SW480 (cell line): ENCODE measurements at regions not wholly inside any gene's neighbourhood (a gene's known extent, or its start where the extent isn't known, plus 50 kb on each side); places are given as distances from the start of the nearest gene placed in this dataset.

Experiments
- DNase-seq: peaks from one replicate; pipeline ENCODE4 v3.0.0-alpha.2; 2016; ENCODE audit warnings: low spot score

DNA sequence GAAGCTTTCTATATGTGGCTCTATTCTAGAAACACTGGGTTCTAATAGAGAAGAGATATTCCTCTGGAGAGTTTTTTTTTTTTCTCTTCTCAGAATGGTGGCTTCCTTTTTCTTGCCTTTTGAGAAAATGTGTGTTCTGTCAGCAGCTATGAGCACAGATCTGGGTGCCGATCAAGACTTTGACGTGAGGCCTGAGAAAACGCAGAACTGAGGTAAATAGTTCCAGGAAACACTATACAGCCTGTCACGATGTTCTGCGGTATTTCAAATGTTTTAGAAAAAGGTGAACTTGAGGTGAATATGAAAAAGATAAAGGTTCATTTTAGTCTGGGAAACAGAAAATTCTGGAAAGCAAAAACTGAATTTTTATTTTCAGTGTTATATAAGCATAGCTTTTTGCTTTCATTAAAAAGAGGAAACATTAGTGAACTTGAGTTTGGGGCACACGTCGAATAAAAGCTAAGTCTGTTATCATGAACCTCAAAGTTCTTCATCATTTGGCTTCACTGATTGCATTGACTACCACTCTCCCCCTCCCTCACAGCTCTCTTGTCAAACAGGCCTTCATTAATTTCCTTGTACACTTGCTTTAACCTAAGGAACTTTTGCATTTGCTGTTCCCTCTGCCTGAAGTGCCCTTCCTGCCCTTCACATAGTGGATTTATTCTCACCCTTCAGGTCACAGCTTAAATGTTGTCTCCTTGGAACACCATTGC, 265.1 kb downstream of the NFKBIZ start:
- no peak for DNase-seq

DNA sequence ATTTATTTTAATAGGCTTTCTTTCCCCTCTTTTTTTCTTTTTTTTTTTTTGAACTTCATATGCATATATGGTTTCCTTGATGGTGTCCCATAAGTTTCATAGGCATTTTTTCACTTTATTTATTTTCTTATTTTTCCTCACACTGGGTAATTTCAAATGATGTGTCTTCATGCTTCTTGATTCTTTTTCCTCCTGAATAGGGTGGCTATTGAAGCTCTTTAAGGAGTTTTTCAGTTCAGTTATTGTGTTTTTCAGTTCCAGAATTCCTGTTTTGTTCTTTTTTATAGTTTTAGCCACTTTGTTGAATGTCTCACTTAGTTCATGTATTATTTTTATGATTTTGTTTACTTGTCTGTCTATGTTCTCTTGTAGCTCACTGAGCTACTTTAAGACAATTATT, 273.2 kb downstream of the NFKBIZ start:
- no peak for DNase-seq

DNA sequence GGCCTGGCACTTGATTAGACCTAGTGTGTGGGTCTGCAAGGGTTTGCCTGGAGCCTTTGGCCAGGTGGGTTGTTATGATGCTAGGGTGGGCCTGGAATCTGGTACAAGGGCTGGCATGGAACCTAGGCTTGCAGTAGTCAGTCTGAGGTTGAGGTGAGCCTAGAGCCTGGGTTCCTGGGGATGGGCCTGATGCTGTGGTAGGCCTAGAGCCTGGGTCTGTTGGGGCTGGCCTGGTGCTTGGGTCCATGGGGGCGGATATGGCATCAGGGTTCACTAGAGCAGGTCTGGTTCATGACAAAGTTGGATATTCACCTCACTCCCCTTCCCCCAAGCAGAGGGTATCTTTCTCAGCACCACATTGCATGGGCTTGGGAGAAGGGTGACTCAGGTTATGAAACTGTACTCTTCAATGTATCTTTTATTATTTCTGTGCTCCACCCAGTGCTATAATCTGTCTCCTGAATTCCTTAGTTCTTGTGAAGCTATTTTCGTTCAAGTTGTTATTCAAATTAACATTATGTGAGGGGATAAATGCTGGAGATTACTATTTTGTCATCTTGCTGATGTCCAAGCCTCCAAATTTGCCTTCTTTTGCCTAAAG, 274.4 kb downstream of the NFKBIZ start:
- no peak for DNase-seq

DNA sequence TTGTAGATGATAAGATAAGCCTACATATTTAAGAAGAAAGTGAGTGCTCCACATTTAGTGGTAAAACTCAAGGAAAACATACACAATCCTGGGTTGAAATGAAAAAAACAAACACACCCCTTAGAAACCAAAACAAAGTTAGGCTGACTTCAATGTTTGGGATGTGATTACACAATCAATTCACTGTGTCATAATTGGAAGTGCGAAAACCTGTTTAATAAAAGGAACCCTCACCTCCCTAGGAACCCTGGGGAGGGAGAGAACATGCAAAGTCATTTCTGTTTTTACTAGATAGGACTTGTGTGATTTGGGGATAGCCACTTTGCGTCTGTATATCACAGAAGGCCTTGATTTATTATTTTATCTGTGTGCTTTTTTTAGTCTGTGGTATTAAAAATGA, 275.0 kb downstream of the NFKBIZ start:
- no peak for DNase-seq

DNA sequence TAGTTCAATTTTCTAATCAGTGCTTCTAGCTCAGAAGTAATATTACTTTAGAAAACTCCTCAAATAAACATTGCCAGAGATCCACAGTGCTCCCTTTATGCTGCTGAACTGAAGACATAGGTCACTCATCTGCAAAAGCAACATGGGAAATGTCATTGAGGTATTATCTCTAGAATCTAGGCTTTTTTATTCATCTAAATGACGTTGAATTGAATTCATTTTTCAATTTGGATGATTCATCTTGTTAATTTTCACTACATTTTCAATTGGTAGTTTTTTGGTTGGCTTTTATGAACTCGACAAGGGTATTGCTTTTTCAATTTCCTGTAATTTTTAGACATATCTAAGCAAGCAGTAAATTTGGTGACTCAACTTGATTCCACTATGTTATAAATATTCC, 275.4 kb downstream of the NFKBIZ start:
- no peak for DNase-seq

DNA sequence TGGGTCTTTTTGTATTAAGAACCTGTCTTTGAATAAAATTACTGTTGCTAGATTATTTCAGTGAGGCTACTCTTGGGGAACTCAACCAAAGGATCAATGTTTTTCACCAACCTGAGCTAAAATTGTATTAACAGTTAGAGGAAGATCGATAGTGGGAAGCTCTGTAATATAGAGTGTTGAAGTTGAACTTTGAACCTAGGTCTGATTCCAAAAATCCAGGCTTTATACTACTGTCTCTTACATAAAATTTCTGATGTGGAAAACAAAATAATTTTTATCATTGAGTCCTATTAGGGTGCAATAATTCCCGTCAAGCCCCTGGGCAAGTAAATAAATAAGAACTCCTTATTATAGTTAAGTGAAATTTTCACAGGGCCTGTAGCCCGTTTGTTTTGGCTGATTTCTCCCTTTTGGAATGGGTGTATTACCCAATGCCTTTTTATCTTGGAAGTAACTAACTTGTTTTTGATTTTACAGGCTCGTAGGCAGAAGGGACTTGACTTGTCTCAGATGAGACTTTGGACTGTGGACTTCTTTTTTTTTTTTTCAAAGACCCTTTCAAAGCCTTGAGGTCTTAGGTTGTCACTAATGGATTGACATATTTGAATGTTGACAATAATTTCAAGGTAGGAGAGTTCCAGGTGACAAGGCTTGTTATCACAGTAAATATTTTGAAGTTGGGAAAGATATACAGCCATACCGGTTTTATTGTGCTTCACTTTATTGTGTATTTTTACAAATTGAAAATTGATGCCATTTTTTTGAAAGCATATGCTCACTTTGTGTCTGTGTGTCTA, 276.1 kb downstream of the NFKBIZ start:
- DNase-seq, result no peak

DNA sequence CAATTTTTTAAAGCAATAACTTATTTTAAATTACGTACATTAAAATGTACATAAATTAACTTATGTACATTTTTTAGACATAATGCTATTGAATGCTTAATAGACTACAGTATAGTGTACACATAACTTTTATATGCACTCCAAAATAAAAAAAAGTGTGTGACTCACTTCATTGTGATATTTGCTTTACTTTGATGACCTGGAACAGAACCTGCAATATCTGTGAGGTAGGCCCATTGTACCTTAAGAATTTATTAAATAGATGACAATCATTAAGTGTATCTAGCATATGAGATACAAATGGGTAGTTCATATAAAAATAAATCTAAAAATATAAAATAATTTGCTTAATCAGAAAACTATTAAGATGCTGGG, 276.7 kb downstream of the NFKBIZ start:
- DNase-seq, result no peak

DNA sequence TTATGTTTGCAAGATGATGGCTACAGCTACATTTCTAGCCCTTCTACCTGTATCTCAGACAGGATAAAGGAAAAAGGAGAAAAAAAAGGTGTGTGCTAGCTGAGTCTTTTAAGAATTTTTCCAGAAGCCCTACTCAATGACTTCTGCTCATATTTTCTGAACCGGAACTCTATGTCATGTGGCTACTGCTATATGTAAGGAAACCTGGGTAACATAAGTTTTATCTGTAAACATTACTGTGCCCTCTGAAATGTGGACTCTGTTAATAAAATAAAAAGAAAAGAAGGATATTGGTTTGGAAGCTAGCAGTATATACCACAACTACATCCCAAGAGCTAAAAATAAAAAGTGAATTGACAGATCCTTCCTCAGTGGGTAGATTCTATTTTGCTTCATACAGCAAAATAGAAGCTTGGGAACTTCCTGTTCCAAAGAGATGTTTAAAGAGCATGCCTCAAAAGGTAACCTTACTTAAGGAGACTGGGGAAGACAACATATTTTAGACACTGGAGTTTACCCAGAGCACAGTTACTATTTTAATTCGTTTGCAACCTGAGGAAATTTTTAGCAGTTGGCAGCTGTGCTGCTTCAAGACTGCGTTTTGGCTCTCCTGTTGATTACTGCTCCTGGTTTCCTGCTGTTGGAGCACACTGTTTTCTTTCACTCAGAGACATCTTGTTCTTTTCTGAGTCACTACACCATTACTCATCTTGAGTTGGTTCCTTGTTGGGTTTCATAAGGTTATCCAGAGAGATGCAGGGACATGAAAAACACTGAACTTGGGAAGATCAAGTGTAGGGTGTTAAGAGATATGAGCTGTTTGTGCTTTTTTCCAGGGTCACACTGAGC, 280.7 kb downstream of the NFKBIZ start:
- no peak for DNase-seq

DNA sequence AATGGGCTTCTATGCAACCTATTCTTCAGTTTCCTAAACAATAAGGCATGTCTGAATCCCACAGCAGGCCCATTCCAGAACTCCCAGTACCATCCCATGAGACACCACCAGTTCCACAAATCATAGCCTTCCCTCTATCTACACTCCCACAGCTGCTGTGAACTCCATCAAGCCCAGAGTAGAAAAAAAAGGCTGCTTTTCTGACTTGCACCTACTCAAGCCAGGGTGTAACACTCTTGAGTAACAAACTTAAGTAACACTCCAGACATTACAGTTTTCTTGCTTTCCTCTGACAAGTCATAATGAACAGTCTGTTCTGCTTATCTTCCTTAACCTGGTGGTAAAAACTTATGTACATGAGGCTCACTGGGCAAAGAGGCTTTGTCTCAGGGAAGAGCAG, 283.1 kb downstream of the NFKBIZ start:
- no peak for DNase-seq

DNA sequence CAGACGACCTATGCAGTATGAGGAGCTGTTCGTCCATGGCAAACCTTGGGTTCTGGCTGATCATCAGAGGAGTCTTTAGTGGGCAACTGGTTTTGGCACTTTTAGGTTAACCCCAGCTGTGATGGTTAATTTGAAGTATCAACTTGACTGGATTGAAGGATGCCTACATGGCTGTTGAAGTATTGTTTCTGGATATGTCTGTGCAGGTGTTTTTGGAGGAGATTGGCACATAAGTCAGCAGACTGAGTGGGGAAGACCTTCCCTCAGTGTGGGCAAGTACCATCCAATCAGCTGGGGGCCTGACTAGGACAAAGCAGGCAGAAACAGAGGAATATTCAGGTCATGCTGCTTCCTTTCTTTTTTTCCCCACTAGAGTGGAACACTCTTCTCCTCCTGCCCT, 284.1 kb downstream of the NFKBIZ start:
- DNase-seq, result no peak

DNA sequence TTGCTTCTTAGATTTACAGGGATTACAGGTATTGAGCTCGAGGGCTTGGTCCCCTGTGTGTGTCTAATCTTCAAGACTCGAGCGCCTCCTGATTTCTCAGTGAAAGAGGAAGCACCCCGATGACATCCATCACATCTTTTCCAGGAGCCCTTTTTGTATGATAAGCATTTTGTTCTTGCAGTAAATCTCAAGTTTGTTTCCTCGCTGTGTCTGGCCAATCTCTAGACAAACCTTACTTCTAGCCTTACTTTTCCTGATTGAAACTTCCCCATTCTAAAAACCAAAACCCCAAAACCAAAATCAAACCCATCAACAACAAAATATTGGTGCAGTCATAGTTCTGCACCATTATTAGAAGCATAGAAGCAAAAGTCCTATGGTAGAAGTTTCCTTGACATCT, 286.0 kb downstream of the NFKBIZ start:
- DNase-seq, result no peak

DNA sequence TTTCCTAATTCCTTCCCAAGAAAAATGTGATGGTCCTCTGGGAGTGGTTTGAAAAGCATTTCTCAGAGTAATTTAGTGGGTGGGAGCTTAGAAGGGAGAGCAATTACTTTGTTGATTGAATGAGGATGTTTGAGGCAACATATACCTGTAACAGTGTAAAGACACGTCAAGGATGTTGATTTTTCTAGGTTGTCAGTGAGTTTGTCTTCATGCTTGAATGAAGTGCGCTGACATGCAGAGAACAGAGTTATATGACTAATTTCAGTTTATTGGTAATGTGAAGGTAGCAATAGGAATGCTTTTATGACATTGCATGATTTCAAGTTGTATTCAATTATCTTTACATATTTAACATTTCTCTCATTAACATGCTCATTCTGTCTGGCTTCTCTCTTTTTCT, 286.9 kb downstream of the NFKBIZ start:
- DNase-seq, result no peak

DNA sequence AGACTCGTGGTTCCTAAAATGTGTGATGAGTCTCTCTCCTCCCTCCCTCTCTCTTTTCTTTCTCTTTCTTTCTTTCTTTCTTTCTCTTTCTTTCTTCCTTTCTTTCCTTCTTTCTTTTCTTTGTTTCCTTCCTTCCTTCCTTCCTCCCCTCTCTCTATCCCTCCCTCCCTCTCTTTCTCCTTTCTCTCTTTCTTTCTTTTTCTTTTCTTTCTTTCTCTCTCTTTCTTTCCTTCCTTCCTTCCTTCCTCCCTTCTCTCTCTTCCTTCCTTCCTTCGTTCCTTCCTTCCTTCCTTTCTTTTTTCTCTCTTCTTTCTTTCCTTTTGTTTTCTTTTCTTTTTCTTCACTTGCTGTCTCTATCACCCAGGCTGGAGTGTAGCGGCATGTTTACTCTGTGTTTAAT, 290.8 kb downstream of the NFKBIZ start:
- no peak for DNase-seq

DNA sequence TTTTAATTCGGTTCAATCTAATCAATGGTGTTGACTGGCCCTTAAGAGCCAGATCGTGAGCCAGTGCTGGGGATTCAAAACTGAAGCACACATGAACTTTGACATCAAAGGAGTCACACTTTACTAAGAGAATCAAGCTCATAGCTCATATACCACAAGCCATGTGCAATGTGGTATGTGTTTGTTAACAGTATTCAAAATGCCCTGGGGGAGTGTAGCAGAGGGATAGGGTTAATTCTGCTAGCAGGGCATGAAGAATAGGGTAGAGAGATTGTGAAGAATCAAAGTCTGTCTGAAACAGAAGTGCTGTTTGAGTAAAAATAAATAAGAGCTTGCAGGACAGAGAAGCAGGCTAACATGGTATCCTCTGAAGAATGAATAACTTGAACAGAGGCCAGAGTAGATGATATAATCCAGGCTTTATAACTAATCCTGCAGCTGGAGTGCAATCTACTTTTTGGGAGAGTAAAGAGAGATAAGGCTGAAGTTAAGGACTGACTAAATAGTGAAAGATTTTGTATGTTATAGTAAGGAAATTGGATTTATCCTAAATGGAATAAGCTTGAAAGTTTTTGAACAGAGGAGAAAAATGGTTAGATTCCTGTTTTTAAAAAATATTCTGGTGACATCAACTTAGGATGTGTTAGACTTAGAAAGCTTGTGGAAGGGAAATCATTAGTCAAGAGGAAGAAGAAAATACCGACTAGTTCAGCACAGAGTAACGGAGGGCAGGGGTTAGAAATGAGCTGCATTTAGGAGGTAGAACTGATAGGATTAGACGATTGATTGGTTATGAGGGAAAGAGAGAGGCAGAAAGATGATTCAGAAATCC, 292.0 kb downstream of the NFKBIZ start:
- no peak for DNase-seq

DNA sequence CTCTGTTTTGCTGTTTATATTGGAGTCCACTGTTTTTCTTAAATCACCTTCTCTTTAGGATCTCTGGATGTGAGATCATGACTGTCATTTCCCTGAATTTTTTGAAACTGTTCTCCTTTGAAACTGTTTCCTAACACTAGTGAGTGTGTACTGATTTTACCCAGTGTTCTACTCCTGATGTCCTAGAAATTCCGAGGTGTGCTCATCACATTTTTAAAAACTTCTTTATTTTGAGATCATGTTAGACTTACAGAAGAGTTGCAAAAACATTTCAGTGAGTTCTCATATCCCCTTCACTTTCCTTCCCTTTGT, 292.6 kb downstream of the NFKBIZ start:
- DNase-seq, result no peak

DNA sequence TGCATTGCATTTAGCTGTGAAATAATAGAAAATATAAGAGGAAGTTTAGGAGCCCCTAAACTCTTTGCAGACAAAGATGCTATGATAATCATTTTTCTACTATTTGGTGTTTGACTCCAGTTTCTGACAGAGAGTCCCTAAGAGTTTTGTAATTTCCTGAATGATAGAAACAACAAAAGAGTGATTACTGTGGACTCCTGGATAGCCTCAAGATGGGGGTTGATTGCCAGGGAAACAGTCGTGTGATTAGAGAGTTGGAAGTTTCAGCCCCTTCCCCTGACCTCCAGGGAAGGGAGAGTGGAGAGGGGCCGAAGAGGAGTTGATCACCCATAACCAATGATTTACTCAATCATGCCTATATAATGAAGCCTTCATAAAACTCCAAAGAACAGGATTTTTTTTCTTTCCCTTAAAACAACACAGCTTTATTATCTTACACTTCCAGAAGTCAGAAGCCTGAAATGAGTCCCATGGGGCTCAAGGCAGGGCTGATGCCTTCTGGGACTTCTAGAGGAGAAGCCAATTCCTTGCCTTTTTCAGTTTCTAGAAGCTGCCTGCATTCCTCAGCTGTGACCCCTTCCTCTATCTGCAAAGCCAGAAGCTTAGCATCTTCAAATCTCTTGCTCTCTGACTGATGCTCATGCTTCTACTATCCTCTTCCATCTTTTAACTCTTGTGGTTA, 292.3 kb upstream of the ZPLD1 start:
- DNase-seq, result no peak

DNA sequence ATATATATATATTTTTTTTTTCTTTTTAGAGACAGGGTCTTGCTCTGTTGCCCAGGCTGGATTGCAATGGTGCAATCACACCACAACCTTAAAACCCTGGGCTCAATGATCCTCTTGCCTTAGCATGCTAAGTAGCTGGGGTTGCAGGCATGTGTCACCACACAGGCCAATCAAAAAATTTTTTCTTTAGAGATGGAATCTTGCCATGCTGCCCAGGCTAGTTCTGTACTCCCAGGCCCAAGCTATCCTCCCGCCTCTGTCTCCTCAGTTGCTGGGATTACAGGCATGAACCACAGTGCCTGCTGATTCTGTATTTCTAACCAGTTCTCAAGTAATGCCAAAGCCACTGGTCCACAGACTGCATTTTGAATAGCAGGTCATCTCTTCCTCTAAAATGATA, 291.3 kb upstream of the ZPLD1 start:
- no peak for DNase-seq

DNA sequence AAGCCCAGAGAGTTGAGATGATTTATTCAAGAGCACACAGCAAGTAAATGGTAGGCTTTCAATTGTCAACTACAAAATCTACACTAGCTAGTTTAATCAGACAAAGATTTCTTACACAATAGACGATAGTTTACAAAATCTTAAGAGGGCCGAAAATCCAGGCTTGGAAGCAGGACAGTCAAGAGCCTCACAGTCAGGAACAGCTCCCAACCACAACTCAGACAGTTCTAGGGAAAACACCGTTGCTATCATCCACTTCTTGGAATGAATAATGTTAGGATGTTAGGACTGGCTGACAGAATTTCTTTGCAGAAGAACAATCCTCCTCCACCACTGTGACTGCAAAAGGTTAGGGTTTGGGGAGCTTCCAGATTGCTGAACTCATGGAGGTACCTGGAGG, 290.8 kb upstream of the ZPLD1 start:
- DNase-seq, result no peak

DNA sequence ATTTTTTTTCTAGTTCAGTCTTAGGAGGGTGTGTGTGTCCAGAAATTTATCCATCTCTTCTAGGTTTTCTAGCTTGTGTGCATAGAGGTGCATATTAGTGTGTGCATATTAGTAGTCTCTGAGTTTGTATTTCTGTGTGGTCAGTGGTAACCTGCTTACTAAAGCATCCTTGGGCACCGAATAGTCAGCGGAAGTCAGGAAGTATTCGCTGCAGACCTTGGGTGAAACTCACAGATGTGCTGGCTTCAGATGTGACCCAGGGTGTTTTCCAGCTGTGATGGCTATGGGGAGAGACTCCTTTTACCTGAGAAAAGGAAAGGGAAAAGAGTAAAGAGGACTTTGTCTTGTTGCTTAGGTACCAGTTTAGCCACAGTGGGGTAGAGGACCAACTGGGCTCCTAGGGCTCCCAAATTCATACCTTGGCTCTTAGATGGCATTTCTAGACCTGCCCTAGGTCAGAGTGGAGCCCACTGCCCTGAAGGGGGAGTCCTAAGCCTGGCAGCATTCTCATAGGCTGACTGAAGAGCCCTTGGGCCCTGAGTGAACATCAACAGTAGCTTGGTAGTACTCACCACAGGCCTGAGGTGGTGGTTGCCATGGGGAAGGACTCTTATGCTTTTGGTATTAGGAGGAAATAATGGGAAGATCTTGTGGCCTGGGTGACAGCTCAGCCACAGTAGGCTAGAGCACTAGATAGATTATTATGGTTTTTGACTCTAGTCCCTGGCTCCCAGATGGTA, 286.0 kb upstream of the ZPLD1 start:
- DNase-seq, result no peak

DNA sequence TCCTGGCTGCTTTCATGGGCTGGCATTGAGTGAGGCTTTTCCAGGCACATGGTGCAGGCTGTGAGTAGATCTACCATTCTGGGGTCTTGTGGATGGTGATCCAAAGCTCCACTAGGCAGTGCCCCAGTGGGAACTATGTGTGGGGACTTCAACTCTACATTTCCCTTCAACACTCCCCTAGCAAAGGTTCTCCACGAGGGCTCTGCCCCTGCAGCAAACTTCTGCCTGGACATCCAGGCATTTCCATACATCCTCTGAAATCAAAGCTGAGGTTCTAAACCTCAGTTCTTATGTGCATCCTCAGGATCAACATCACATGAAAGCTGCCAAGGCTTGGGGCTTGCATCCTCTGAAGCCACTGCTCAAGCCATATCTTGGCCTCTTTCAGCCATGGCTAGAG, 282.9 kb upstream of the ZPLD1 start:
- no peak for DNase-seq

DNA sequence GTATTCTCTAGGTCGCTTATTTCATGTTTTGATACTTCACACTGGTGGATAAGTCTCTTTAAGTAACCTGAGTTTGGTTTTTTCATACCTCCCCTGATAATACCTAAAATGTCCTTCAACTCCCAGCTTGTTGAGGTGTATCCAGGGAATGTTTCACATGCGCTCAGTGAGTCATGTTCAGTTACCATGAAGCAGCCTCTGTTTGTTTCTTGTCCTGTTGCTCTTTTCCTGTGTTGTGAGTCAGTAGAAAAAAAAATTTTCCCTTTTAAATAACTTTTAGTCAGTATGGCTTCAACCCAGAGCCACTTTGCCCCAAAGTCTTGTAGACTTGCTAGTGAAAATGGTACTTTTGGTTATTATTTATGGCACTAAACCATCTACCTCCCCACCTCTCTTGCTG, 278.4 kb upstream of the ZPLD1 start:
- DNase-seq, result peak; percentile 5
